ENCODE measurements at regions not wholly inside any gene's neighbourhood (a gene's known extent, or its start where the extent isn't known, plus 50 kb on each side); places are given as distances from the start of the nearest gene placed in this dataset.

DNA sequence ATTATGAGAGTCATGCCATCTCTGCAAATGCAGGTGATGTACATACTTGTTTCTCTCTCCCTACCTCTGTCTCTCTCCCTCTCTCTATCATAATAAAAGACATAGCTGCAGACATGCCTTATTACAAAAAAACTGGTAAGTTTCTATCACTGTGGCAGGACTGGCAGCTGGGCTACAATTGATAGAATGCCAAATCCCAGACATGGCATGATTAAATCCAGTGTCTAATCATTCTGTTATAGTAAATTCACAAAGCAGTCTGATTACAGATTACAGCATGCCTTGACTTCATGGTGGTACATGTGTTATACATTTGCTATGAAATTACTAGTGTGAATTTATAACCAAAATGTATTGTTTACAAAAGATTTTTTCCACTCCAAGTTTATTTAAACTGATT lies 854.7 kb downstream of the TMTC2 start:
- no peak overlapping the region for H3K27ac ChIP-seq
- no peak for TF ChIP-seq CTCF (conservative IDR thresholded peaks at IDR 0.05)

GRCh38 chr12:83538361-83538965 lies 851.8 kb downstream of the TMTC2 start:
- TF ChIP-seq CTCF (conservative IDR thresholded peaks at IDR 0.05) = no peak
- H3K27ac ChIP-seq = no peak overlapping the region

DNA sequence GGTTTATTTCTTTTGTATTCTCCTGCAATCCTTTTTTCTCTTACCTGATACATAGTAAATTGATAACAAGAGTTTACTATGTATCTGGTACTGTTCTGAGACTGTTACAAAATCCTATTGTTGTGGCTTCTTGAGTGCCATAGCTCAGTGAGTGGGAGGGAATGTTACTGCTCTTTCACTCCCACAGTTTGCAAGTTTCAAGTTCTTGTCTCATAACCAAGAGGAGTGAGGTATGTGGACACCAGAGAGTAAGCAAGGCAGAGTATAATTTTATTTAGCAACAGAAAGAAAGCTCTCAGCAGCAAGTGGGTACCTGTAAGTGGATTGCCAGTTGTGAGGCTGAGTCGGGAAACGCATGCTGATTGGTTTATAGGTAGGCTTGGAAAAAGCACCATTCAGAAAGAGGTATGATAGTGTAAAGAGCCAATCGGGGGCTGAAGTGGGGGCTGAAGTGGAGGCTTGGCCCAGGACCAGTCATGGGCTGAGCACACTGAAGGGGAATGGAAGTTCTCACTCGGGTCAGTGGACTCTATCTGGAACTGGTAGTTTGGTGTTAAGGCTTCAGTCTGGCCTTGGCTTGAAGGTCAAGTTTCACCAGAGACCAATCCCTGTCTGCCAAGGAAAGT lies 850.8 kb downstream of the TMTC2 start:
- no peak for TF ChIP-seq CTCF (conservative IDR thresholded peaks at IDR 0.05)
- no peak overlapping the region for H3K27ac ChIP-seq

DNA sequence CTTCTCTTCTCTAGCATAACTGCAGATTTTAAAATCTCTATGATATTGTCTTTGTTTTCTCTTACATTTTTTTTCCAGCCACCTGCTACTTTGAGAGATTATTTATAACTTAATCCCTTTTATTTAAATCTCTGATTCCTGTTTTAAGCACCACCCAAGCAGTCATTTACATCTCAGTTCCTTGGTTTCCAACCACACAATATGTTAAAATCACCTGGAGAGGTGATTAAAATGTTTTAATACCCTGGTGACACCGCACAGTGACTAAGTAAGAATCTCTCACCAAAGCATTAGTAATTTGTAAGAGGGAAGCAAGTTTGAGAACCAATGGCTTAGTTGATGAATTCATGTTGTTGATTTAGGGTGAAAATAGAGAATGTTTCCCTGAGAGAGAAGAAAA lies 849.8 kb downstream of the TMTC2 start:
- H3K27ac ChIP-seq = no peak overlapping the region
- no peak for TF ChIP-seq CTCF (conservative IDR thresholded peaks at IDR 0.05)

GRCh38 chr12:83528571-83528970 lies 841.9 kb downstream of the TMTC2 start:
- H3K27ac ChIP-seq = no peak overlapping the region
- TF ChIP-seq CTCF (conservative IDR thresholded peaks at IDR 0.05) = no peak

DNA sequence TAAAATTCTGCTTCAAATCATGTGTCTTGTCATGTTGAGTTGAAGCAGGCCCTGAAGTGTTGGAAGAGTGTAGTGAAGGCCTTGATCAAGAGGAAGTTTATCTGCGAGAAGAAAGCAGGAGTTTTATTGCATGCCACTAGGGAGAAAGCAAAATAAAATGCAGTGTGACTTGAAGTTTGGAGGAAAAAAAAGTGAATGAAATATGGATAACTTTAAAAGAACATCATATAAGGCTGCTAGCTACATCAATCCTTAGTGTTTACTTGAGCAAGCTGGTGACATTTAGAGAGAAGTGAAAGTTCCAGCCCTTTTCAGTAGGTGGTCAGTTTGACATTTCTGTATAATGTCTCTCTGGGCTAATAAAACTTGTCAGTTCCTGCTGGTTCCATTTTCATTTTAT lies 841.1 kb downstream of the TMTC2 start:
- no peak for TF ChIP-seq CTCF (conservative IDR thresholded peaks at IDR 0.05)
- H3K27ac ChIP-seq = no peak overlapping the region

GRCh38 chr12:83515306-83516026 lies 828.8 kb downstream of the TMTC2 start:
- H3K27ac ChIP-seq = no peak overlapping the region
- TF ChIP-seq CTCF (conservative IDR thresholded peaks at IDR 0.05) = no peak

Data from VCaP (cell line).